ENCODE measurements at regions not wholly inside any gene's neighbourhood (a gene's known extent, or its start where the extent isn't known, plus 50 kb on each side); places are given as distances from the start of the nearest gene placed in this dataset.
"Not testable (repeated sequence)": the region's sequence is repeated elsewhere in the genome, so short reads cannot be mapped to it uniquely, and the experiment has no call there.

DNA sequence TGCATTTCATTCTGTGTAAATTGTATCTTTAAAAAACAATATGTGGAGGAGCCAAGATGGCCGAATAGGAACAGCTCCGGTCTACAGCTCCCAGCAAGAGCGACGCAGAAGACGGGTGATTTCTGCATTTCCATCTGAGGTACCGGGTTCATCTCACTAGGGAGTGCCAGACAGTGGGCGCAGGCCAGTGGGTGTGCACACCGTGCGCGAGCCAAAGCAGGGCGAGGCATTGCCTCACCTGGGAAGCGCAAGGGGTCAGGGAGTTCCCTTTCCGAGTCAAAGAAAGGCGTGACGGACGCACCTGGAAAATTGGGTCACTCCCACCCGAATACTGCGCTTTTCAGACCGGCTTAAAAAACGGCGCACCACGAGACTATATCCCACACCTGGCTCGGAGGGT is 75.0 kb upstream of the RGS1 start:
- TF ChIP-seq, protein P1, sequence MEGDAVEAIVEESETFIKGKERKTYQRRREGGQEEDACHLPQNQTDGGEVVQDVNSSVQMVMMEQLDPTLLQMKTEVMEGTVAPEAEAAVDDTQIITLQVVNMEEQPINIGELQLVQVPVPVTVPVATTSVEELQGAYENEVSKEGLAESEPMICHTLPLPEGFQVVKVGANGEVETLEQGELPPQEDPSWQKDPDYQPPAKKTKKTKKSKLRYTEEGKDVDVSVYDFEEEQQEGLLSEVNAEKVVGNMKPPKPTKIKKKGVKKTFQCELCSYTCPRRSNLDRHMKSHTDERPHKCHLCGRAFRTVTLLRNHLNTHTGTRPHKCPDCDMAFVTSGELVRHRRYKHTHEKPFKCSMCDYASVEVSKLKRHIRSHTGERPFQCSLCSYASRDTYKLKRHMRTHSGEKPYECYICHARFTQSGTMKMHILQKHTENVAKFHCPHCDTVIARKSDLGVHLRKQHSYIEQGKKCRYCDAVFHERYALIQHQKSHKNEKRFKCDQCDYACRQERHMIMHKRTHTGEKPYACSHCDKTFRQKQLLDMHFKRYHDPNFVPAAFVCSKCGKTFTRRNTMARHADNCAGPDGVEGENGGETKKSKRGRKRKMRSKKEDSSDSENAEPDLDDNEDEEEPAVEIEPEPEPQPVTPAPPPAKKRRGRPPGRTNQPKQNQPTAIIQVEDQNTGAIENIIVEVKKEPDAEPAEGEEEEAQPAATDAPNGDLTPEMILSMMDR (IDR thresholded peaks at IDR 0.05; ENCODE audit: insufficient read depth, low read length, poor library complexity, severe bottlenecking), result not testable (repeated sequence)
- TF ChIP-seq EZH2phosphoT487 (conservative IDR thresholded peaks at IDR 0.05; ENCODE audit: low read length), result not testable (repeated sequence)
